ENCODE measurements at regions not wholly inside any gene's neighbourhood (a gene's known extent, or its start where the extent isn't known, plus 50 kb on each side); places are given as distances from the start of the nearest gene placed in this dataset.

GRCh38 chr11:32529994-32530588 is 53.5 kb upstream of the EIF3M start:
- TF ChIP-seq ZNF510 (tag by site-specific recombination; IDR thresholded peaks at IDR 0.05; ENCODE audit: insufficient replicate concordance) = no peak
- TF ChIP-seq CTCF (tag by site-specific recombination; IDR thresholded peaks at IDR 0.05) = no peak
- no peak for TF ChIP-seq KLF10 (tag by site-specific recombination; IDR thresholded peaks at IDR 0.05)
- no peak for TF ChIP-seq ZNF707 (tag by site-specific recombination; IDR thresholded peaks at IDR 0.05)
- TF ChIP-seq ZFP69B (tag by site-specific recombination; IDR thresholded peaks at IDR 0.05) = no peak
- no peak for TF ChIP-seq REPIN1 (tag by site-specific recombination; IDR thresholded peaks at IDR 0.05; ENCODE audit: low read depth)
- no peak for TF ChIP-seq ZBTB17 (tag by site-specific recombination; IDR thresholded peaks at IDR 0.05)
- TF ChIP-seq SP2 (tag by site-specific recombination; IDR thresholded peaks at IDR 0.05) = no peak
- TF ChIP-seq GLI2 (tag by site-specific recombination; IDR thresholded peaks at IDR 0.05; ENCODE audit: borderline replicate concordance, low read depth) = no peak
- no peak for TF ChIP-seq PBX3 (CRISPR knock-in tag; IDR thresholded peaks at IDR 0.05)
- no peak for TF ChIP-seq ZNF211 (tag by site-specific recombination; IDR thresholded peaks at IDR 0.05; ENCODE audit: low read depth)

Data from HEK293 (cell line).